CD14-positive monocyte (primary cell): ENCODE measurements at regions not wholly inside any gene's neighbourhood (a gene's known extent, or its start where the extent isn't known, plus 50 kb on each side); places are given as distances from the start of the nearest gene placed in this dataset.
A peak's percentile ranks its signal among the peaks of the same experiment; 100 is the strongest.

Source experiments
- DNase-seq, 3 donors: peaks; one replicate each; pipeline ENCODE4 v3.0.0-alpha.2; 2011 to 2022
- H2AFZ ChIP-seq: 2 replicates; pipeline ENCODE4 v1.6.0; 2012; ENCODE audit warnings: mild to moderate bottlenecking, low read depth, low read length, inconsistent platforms; ENCODE audit not compliant: insufficient read depth, poor library complexity, severe bottlenecking
- H3K27ac ChIP-seq, 2 donors: 1 replicate in 1 of 2; 2 replicates in 1 of 2; pipeline ENCODE4 v1.5.1; 2012 to 2013; ENCODE audit warnings: low read length in 2 of 2, control low read depth in 1 of 2, inconsistent platforms in 1 of 2, low read depth in 1 of 2, mild to moderate bottlenecking in 1 of 2
- H3K27me3 ChIP-seq, 2 donors: one replicate each; pipeline versions ENCODE4 v1.6.0 to v1.6.1; 2011 to 2013; ENCODE audit warnings: low read length in 2 of 2; ENCODE audit not compliant: control insufficient read depth in 2 of 2, insufficient read depth in 2 of 2
- H3K36me3 ChIP-seq, 2 donors: replicated peaks in 1 of 2; 1 replicate in 1 of 2; 2 replicates in 1 of 2; pipeline versions ENCODE4 v1.5.1 to v1.6.1; 2012 to 2013; ENCODE audit warnings: low read length in 2 of 2, control low read depth in 1 of 2, inconsistent platforms in 1 of 2, mild to moderate bottlenecking in 1 of 2; ENCODE audit not compliant: insufficient read depth in 2 of 2, control insufficient read depth in 1 of 2
- H3K4me1 ChIP-seq, 2 donors: 1 replicate in 1 of 2; 2 replicates in 1 of 2; pipeline versions ENCODE4 v1.5.1 to v1.6.1; 2012 to 2013; ENCODE audit warnings: low read length in 2 of 2, control low read depth in 1 of 2, inconsistent platforms in 1 of 2, mild to moderate bottlenecking in 1 of 2, moderate library complexity in 1 of 2; ENCODE audit not compliant: insufficient read depth in 2 of 2, control insufficient read depth in 1 of 2
- H3K4me2 ChIP-seq: replicated peaks from 2 replicates; pipeline ENCODE3; 2012; ENCODE audit warnings: low read length, moderate library complexity, mild to moderate bottlenecking; ENCODE audit not compliant: poor library complexity, severe bottlenecking; ENCODE audit errors: extremely low read depth
- H3K4me3 ChIP-seq, 3 experiments: fragments of 200-600 bp in 1 of 3; sonication (generic) in 1 of 3; replicated peaks in 1 of 3; 1 replicate in 2 of 3; 2 replicates in 1 of 3; pipeline ENCODE4 v1.5.1; 2011 to 2013; ENCODE audit warnings: low read length in 3 of 3, mild to moderate bottlenecking in 3 of 3, control low read depth in 2 of 3, low read depth in 2 of 3, inconsistent platforms in 1 of 3, moderate library complexity in 1 of 3
- H3K79me2 ChIP-seq: 2 replicates; pipeline ENCODE4 v1.6.0; 2012; ENCODE audit warnings: mild to moderate bottlenecking, control low read depth, inconsistent platforms, low read length, moderate library complexity; ENCODE audit not compliant: insufficient read depth
- H3K9ac ChIP-seq: 2 replicates; pipeline ENCODE4 v1.6.0; 2017; ENCODE audit warnings: low read length, mild to moderate bottlenecking; ENCODE audit not compliant: insufficient read depth, poor library complexity, severe bottlenecking
- H3K9me3 ChIP-seq, 2 donors: replicated peaks in 1 of 2; 1 replicate in 1 of 2; 2 replicates in 1 of 2; pipeline versions ENCODE4 v1.5.1 to v1.6.1; 2012 to 2013; ENCODE audit warnings: low read length in 2 of 2, control low read depth in 1 of 2; ENCODE audit not compliant: control insufficient read depth in 1 of 2, insufficient read depth in 1 of 2
- H4K20me1 ChIP-seq: 2 replicates; pipeline ENCODE4 v1.6.0; 2012; ENCODE audit warnings: mild to moderate bottlenecking, low read length, control low read depth, moderate library complexity; ENCODE audit not compliant: insufficient read depth
- H3K27ac Mint-ChIP-seq, 7 donors: one replicate each; pipeline ENCODE4 v1.8.0; 2020; ENCODE audit warnings: mild to moderate bottlenecking in 7 of 7, mixed read lengths in 7 of 7, moderate library complexity in 6 of 7, inconsistent platforms in 2 of 7
- H3K27me3 Mint-ChIP-seq, 3 donors: one replicate each; pipeline ENCODE4 v1.8.0; 2021 to 2022; ENCODE audit warnings: low read depth in 3 of 3, mild to moderate bottlenecking in 3 of 3, mixed read lengths in 3 of 3, moderate library complexity in 3 of 3, inconsistent platforms in 1 of 3
- H3K36me3 Mint-ChIP-seq, 2 donors: one replicate each; pipeline ENCODE4 v1.8.0; 2020; ENCODE audit warnings: mixed read lengths in 2 of 2, inconsistent platforms in 1 of 2, mild to moderate bottlenecking in 1 of 2
- H3K4me1 Mint-ChIP-seq: one replicate; pipeline ENCODE4 v1.8.0; 2020; ENCODE audit warnings: mild to moderate bottlenecking, mixed read lengths
- H3K4me3 Mint-ChIP-seq, 2 donors: one replicate each; pipeline ENCODE4 v1.8.0; 2020; ENCODE audit warnings: mild to moderate bottlenecking in 2 of 2, mixed read lengths in 2 of 2, moderate library complexity in 1 of 2
- H3K9me3 Mint-ChIP-seq, 7 donors: one replicate each; pipeline ENCODE4 v1.8.0; 2020 to 2022; ENCODE audit warnings: mixed read lengths in 7 of 7, mild to moderate bottlenecking in 6 of 7, moderate library complexity in 6 of 7, inconsistent platforms in 2 of 7
- CTCF ChIP-seq: fragments of 200-600 bp; IDR thresholded peaks from one replicate; pipeline ENCODE4 v1.8.0; 2022; ENCODE audit warnings: antibody characterized with exemption, mild to moderate bottlenecking
- WGBS: methylation state at CpG from one replicate; pipeline ENCODE4 v1.1.5; 2013; ENCODE audit warnings: missing lambda C conversion rate; ENCODE audit not compliant: insufficient coverage; 5-methylcytosine and 5-hydroxymethylcytosine counted together
- intact Hi-C, 2 donors: fragments of 100-400 bp; cut with micrococcal nuclease; formaldehyde crosslinking; loops; one replicate each; pipeline versions ENCODE4 v1.15.0 to v1.15.1; 2023

GRCh38 chr20:40960101-40960500 lies 68.5 kb upstream of the TOP1 start:
- Histone ChIP-seq H3K36me3 (no peaks in the 10 kb centered on the region), H3K9ac (no peak overlapping the region), H3K27me3 (no peaks in the 10 kb centered on the region), H3K9me3 (no peaks in the 10 kb centered on the region), H3K79me2 (no peaks in the 10 kb centered on the region), H3K4me1 (peaks cover 32 to 33% of the 10 kb centered on the region in 2 donors), H4K20me1 (no peaks in the 10 kb centered on the region), H2AFZ (no peak overlapping the region), H3K27ac (no peak overlapping the region), H3K4me2 (no peak overlapping the region), H3K4me3 (no peak overlapping the region)
- no peak overlapping the region for H3K4me3 Mint-ChIP-seq
- peaks cover 36% of the 10 kb centered on the region for H3K4me1 Mint-ChIP-seq
- WGBS, result no CpG with 5 or more reads among the region's 4 CpGs
- no peak for TF ChIP-seq CTCF
- no peak for DNase-seq
- peaks cover 0 to 2% (median 0%) of the 10 kb centered on the region in 7 donors for H3K9me3 Mint-ChIP-seq
- H3K36me3 Mint-ChIP-seq, result no peaks in the 10 kb centered on the region
- H3K27me3 Mint-ChIP-seq, result peaks cover 0 to 4% (median 2%) of the 10 kb centered on the region in 3 donors
- peak overlapping the region in 1 of 7 donors; percentile 58 for H3K27ac Mint-ChIP-seq
- intact Hi-C loops, result loop anchor here (5.0 to 10.0 kb wide), 7 partner anchors 218 to 1693 kb away; partner anchors contain the start of genes LPIN3 (in 1 of the 2) and ZHX3 (in 1 of the 2)

DNA sequence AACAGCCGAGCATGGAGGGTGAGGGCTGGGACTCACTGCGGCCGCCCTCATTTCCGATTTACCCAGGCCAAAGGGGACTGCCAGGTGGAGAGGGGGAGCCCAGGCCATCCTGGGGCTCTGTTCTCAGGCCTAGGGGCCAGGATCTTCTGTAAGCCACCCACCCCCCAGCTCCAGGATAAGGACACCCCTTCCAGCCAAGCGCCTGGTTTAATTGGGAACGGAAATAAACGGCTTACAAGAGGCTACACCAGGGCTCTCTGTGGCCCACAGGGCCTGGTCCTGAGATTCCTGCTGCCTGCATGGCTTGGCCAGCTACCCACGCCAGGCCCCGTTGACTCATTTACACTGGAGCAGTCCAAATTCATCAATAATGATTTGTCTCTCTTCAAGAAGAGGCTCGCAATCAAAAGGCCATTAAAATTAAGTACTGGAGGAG lies 68.1 kb upstream of the TOP1 start:
- no peaks in the 10 kb centered on the region for H3K79me2 ChIP-seq
- TF ChIP-seq CTCF, result no peak
- Mint-ChIP-seq H3K27ac (no peak overlapping the region), H3K36me3 (no peaks in the 10 kb centered on the region), H3K4me1 (peaks cover 36% of the 10 kb centered on the region), H3K27me3 (peaks cover 0 to 4% (median 2%) of the 10 kb centered on the region in 3 donors), H3K4me3 (no peak overlapping the region), H3K9me3 (peaks cover 0 to 2% (median 0%) of the 10 kb centered on the region in 7 donors)
- H4K20me1 ChIP-seq, result no peaks in the 10 kb centered on the region
- H3K36me3 ChIP-seq, result no peaks in the 10 kb centered on the region
- intact Hi-C loops, result loop anchor here (5.0 to 10.0 kb wide), 7 partner anchors 218 to 1693 kb away; partner anchors contain the start of genes LPIN3 (in 1 of the 2) and ZHX3 (in 1 of the 2)
- H3K4me2 ChIP-seq, result no peak overlapping the region
- no peaks in the 10 kb centered on the region for H3K9me3 ChIP-seq
- H3K4me3 ChIP-seq, result no peak overlapping the region
- 93% methylated on average over 4 of the region's 10 CpGs for WGBS
- H2AFZ ChIP-seq, result no peak overlapping the region
- no peak overlapping the region for H3K9ac ChIP-seq
- no peak overlapping the region for H3K27ac ChIP-seq
- DNase-seq, result no peak
- peaks cover 32 to 33% of the 10 kb centered on the region in 2 donors for H3K4me1 ChIP-seq
- no peaks in the 10 kb centered on the region for H3K27me3 ChIP-seq
